ENCODE measurements at regions not wholly inside any gene's neighbourhood (a gene's known extent, or its start where the extent isn't known, plus 50 kb on each side); places are given as distances from the start of the nearest gene placed in this dataset.

DNA sequence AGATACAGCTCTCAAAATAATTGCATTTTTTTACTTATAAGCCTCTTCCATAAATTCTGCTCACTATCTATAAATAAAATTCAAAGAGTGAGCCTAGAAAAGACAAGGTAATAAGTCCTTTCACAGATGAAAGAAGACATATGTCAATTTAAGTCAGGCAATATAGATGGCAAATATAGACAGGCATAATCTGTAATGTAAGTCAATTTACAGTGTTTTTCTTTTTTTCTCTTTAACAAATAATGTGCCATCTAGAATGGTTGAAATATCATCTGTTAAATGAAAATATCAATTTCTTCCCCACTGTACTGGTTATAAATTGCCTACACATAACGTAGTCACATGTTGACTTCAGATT is 1409.2 kb upstream of the GOT2 start:
- H3K4me2 ChIP-seq, result no peak overlapping the region

GRCh38 chr16:60142619-60143347 is 1408.7 kb upstream of the GOT2 start:
- Histone ChIP-seq H3K9me3 (peaks cover 6% of the 10 kb centered on the region; the same call in 1 of the 2 replicates), H4K20me1 (ENCODE audit: insufficient read depth) (no peaks in the 10 kb centered on the region), H3F3A (replicated peaks; ENCODE audit: insufficient read depth) (no peaks in the 10 kb centered on the region), H3K9me2 (no peaks in the 10 kb centered on the region), H3K27ac (ENCODE audit: low read depth in 2 of 2, low read length in 1 of 2) (no peak overlapping the region), H3K36me3 (replicated peaks in 1 of 2; ENCODE audit: control insufficient read depth in 1 of 2, insufficient read depth in 2 of 2, low read length in 1 of 2) (no peaks in the 10 kb centered on the region), H3K9ac (no peak overlapping the region), H3K4me3 (ENCODE audit: low read depth in 2 of 2, low read length in 1 of 2) (no peak overlapping the region), H3K4me1 (ENCODE audit: control insufficient read depth in 1 of 2, insufficient read depth in 2 of 2, low read depth in 1 of 2, low read length in 1 of 2) (no peaks in the 10 kb centered on the region), H3K79me2 (ENCODE audit: insufficient read depth) (no peaks in the 10 kb centered on the region), H2AFZ (ENCODE audit: low read depth) (no peak overlapping the region), H3K27me3 (ENCODE audit: insufficient read depth) (no peaks in the 10 kb centered on the region), H3K4me2 (no peak overlapping the region)
- CTCF ChIA-PET, result no interaction called here
- POLR2A ChIA-PET, result no interaction called here
- TF ChIP-seq MXI1 (IDR thresholded peaks at IDR 0.05; ENCODE audit: low read depth, low read length) (no peak), POLR2AphosphoS5 (IDR thresholded peaks at IDR 0.05; ENCODE audit: low read depth, low read length) (no peak)
- WGBS (ENCODE audit: low lambda C conversion rate), result 6% methylated on average over 1 of the region's 1 CpG
- DNase-seq, result no peak

More for the DNA sequence above, 1409.2 kb upstream of the GOT2 start:
- H3F3A ChIP-seq (replicated peaks; ENCODE audit: insufficient read depth), result no peaks in the 10 kb centered on the region
- WGBS (ENCODE audit: low lambda C conversion rate), result 34% methylated on average over 1 of the region's 1 CpG
- no peaks in the 10 kb centered on the region for H3K4me1 ChIP-seq (ENCODE audit: control insufficient read depth in 1 of 2, insufficient read depth in 2 of 2, low read depth in 1 of 2, low read length in 1 of 2)
- POLR2A ChIA-PET, result no interaction called here
- CTCF ChIA-PET, result no interaction called here
- DNase-seq, result no peak
- no peaks in the 10 kb centered on the region for H3K79me2 ChIP-seq (ENCODE audit: insufficient read depth)
- peaks cover 6% of the 10 kb centered on the region; the same call in 1 of the 2 replicates for H3K9me3 ChIP-seq
- no peaks in the 10 kb centered on the region for H3K9me2 ChIP-seq
- TF ChIP-seq USF2 (IDR thresholded peaks at IDR 0.05; ENCODE audit: borderline replicate concordance, low read depth, low read length) (no peak), NRF1 (IDR thresholded peaks at IDR 0.05; ENCODE audit: low read depth, low read length) (no peak), RFX5 (IDR thresholded peaks at IDR 0.05; ENCODE audit: low read length) (no peak), JUND (IDR thresholded peaks at IDR 0.05) (no peak), TAF1 (IDR thresholded peaks at IDR 0.05; ENCODE audit: borderline replicate concordance, low read depth, low read length) (no peak), FOXJ3 (CRISPR knock-in tag; IDR thresholded peaks at IDR 0.05) (no peak), GATA2 (CRISPR knock-in tag; IDR thresholded peaks at IDR 0.05) (no peak), ELF1 (IDR thresholded peaks at IDR 0.05) (no peak), EP300 (IDR thresholded peaks at IDR 0.05; ENCODE audit: borderline replicate concordance in 1 of 2, low read depth in 1 of 2, low read length in 1 of 2) (no peak), TEAD4 (IDR thresholded peaks at IDR 0.05; ENCODE audit: borderline replicate concordance, insufficient read depth) (no peak), RAD21 (IDR thresholded peaks at IDR 0.05; ENCODE audit: low read length) (no peak), RXRA (IDR thresholded peaks at IDR 0.05; ENCODE audit: borderline replicate concordance, low read depth) (no peak)
- H3K4me3 ChIP-seq (ENCODE audit: low read depth in 2 of 2, low read length in 1 of 2), result no peak overlapping the region
- no peak overlapping the region for H3K9ac ChIP-seq
- no peak overlapping the region for H2AFZ ChIP-seq (ENCODE audit: low read depth)
- H3K27me3 ChIP-seq (ENCODE audit: insufficient read depth), result no peaks in the 10 kb centered on the region
- H3K36me3 ChIP-seq (replicated peaks in 1 of 2; ENCODE audit: control insufficient read depth in 1 of 2, insufficient read depth in 2 of 2, low read length in 1 of 2), result no peaks in the 10 kb centered on the region
- H4K20me1 ChIP-seq (ENCODE audit: insufficient read depth), result no peaks in the 10 kb centered on the region
- H3K27ac ChIP-seq (ENCODE audit: low read depth in 2 of 2, low read length in 1 of 2), result no peak overlapping the region

All from SK-N-SH (cell line).